SH-SY5Y (cell line): ENCODE measurements at regions not wholly inside any gene's neighbourhood (a gene's known extent, or its start where the extent isn't known, plus 50 kb on each side); places are given as distances from the start of the nearest gene placed in this dataset.

Source experiments
- GATA2 ChIP-seq: IDR thresholded peaks from 2 replicates; pipeline ENCODE4 v1.6.1; 2011; ENCODE audit warnings: mild to moderate bottlenecking, low read depth, low read length
- GATA3 ChIP-seq: IDR thresholded peaks from 2 replicates; pipeline ENCODE4 v1.6.1; 2011; ENCODE audit warnings: low read depth, mild to moderate bottlenecking, low read length, moderate library complexity

DNA sequence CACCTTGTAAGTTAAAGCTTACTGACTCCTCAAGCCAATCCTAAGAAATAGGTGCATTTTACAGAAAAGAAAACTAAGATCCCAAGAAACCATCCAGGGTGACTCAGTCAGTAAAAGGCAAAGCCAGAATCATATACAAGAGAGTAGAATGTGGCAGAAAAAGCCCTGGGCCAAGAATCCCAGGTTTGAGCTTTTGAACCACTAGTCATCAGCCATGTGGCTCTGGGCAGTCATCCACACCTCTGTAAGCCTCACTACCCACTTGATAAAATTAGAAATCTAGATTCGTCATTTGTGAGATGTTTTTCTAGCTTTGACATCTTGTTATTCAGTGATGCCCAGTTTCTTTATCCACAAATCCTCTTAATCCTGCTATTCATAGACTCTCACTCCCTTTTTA, 122.2 kb upstream of the PDE5A start:
- TF ChIP-seq GATA2 (no peak), GATA3 (no peak)
